ENCODE measurements at regions not wholly inside any gene's neighbourhood (a gene's known extent, or its start where the extent isn't known, plus 50 kb on each side); places are given as distances from the start of the nearest gene placed in this dataset.

- no peaks in the 10 kb centered on the region for H3K9me3 ChIP-seq (ENCODE audit: severe bottlenecking)
- no peaks in the 10 kb centered on the region for H3K27me3 ChIP-seq (ENCODE audit: insufficient read depth, low read depth, severe bottlenecking)
- no peak overlapping the region for H3K4me3 ChIP-seq (ENCODE audit: low read depth, low read length)
- H3K36me3 ChIP-seq, result no peaks in the 10 kb centered on the region
- no peak overlapping the region for H3K27ac ChIP-seq
- TF ChIP-seq CTCF (IDR thresholded peaks at IDR 0.05; ENCODE audit: low read depth, low read length), result no peak
- no peak for DNase-seq
Measured at GRCh38 chr21:16046656-16047330, 317.0 kb downstream of the USP25 start.

GRCh38 chr21:16047904-16048303 is 318.1 kb downstream of the USP25 start:
- Histone ChIP-seq H3K36me3 (no peaks in the 10 kb centered on the region), H3K9me3 (ENCODE audit: severe bottlenecking) (no peaks in the 10 kb centered on the region), H3K27ac (no peak overlapping the region), H3K4me3 (ENCODE audit: low read depth, low read length) (no peak overlapping the region), H3K27me3 (ENCODE audit: insufficient read depth, low read depth, severe bottlenecking) (no peaks in the 10 kb centered on the region)
- DNase-seq, result no peak
- TF ChIP-seq CTCF (IDR thresholded peaks at IDR 0.05; ENCODE audit: low read depth, low read length), result no peak

GRCh38 chr21:16055014-16055413 is 325.2 kb downstream of the USP25 start:
- Histone ChIP-seq H3K9me3 (ENCODE audit: severe bottlenecking) (no peaks in the 10 kb centered on the region), H3K27ac (no peak overlapping the region), H3K27me3 (ENCODE audit: insufficient read depth, low read depth, severe bottlenecking) (no peaks in the 10 kb centered on the region), H3K36me3 (no peaks in the 10 kb centered on the region), H3K4me3 (ENCODE audit: low read depth, low read length) (no peak overlapping the region)
- no peak for DNase-seq
- TF ChIP-seq CTCF (IDR thresholded peaks at IDR 0.05; ENCODE audit: low read depth, low read length), result no peak

GRCh38 chr21:16058896-16059295 is 329.1 kb downstream of the USP25 start:
- no peak for DNase-seq
- Histone ChIP-seq H3K9me3 (ENCODE audit: severe bottlenecking) (peaks cover 3% of the 10 kb centered on the region), H3K27ac (no peak overlapping the region), H3K4me3 (ENCODE audit: low read depth, low read length) (no peak overlapping the region), H3K36me3 (no peaks in the 10 kb centered on the region), H3K27me3 (ENCODE audit: insufficient read depth, low read depth, severe bottlenecking) (no peaks in the 10 kb centered on the region)
- TF ChIP-seq CTCF (IDR thresholded peaks at IDR 0.05; ENCODE audit: low read depth, low read length), result no peak

GRCh38 chr21:16059981-16060380 is 330.2 kb downstream of the USP25 start:
- Histone ChIP-seq H3K9me3 (ENCODE audit: severe bottlenecking) (peaks cover 3% of the 10 kb centered on the region), H3K27ac (no peak overlapping the region), H3K27me3 (ENCODE audit: insufficient read depth, low read depth, severe bottlenecking) (no peaks in the 10 kb centered on the region), H3K4me3 (ENCODE audit: low read depth, low read length) (no peak overlapping the region), H3K36me3 (no peaks in the 10 kb centered on the region)
- no peak for TF ChIP-seq CTCF (IDR thresholded peaks at IDR 0.05; ENCODE audit: low read depth, low read length)
- DNase-seq, result no peak

- no peak for DNase-seq
- no peak overlapping the region for H3K4me3 ChIP-seq (ENCODE audit: low read depth, low read length)
- no peaks in the 10 kb centered on the region for H3K27me3 ChIP-seq (ENCODE audit: insufficient read depth, low read depth, severe bottlenecking)
- peaks cover 3% of the 10 kb centered on the region for H3K9me3 ChIP-seq (ENCODE audit: severe bottlenecking)
- H3K36me3 ChIP-seq, result no peaks in the 10 kb centered on the region
- no peak for TF ChIP-seq CTCF (IDR thresholded peaks at IDR 0.05; ENCODE audit: low read depth, low read length)
- H3K27ac ChIP-seq, result no peak overlapping the region
Measured at GRCh38 chr21:16061194-16061593, 331.4 kb downstream of the USP25 start.
